ENCODE measurements at regions not wholly inside any gene's neighbourhood (a gene's known extent, or its start where the extent isn't known, plus 50 kb on each side); places are given as distances from the start of the nearest gene placed in this dataset.

- TF ChIP-seq CTCF (IDR thresholded peaks at IDR 0.05) (no peak), POLR2A (IDR thresholded peaks at IDR 0.05; ENCODE audit: low read length) (no peak)
These were observed 664.2 kb downstream of the TDRD15 start for GRCh38 chr2:21787941-21788340.
